ENCODE measurements at regions not wholly inside any gene's neighbourhood (a gene's known extent, or its start where the extent isn't known, plus 50 kb on each side); places are given as distances from the start of the nearest gene placed in this dataset.

- H3K79me2 ChIP-seq (ENCODE audit: insufficient read depth, low read length): no peaks in the 10 kb centered on the region
- Mint-ChIP-seq H3K27ac (ENCODE audit: unreplicated experiment) (no peak overlapping the region), H3K4me1 (ENCODE audit: low read depth, unreplicated experiment) (peaks cover 6% of the 10 kb centered on the region), H3K9me3 (ENCODE audit: unreplicated experiment) (no peaks in the 10 kb centered on the region), H3K27me3 (ENCODE audit: low read depth, unreplicated experiment) (no peaks in the 10 kb centered on the region), H3K36me3 (ENCODE audit: low read depth, unreplicated experiment) (no peaks in the 10 kb centered on the region), H3K4me3 (ENCODE audit: unreplicated experiment) (no peak overlapping the region)
- H4K20me1 ChIP-seq (ENCODE audit: insufficient read depth, low read length): no peaks in the 10 kb centered on the region
- no peak overlapping the region for H3K4me3 ChIP-seq (ENCODE audit: insufficient read depth, low read depth, low read length)
- H3K9ac ChIP-seq (ENCODE audit: low read length): no peak overlapping the region
- no peak overlapping the region for H3K4me2 ChIP-seq (ENCODE audit: low read length)
- no peaks in the 10 kb centered on the region for H3K9me3 ChIP-seq (ENCODE audit: insufficient read depth, low read depth, low read length)
- no peak for DNase-seq (ENCODE audit: low read depth)
- H3K4me1 ChIP-seq (ENCODE audit: insufficient read depth, low read length): peaks cover 10% of the 10 kb centered on the region
- no peak for FAIRE-seq
- H2AFZ ChIP-seq (ENCODE audit: low read depth, low read length): no peak overlapping the region
- no peak overlapping the region for H3K27ac ChIP-seq (ENCODE audit: low read depth, low read length)
- no peaks in the 10 kb centered on the region for H3K36me3 ChIP-seq (ENCODE audit: insufficient read depth, low read length)
- no peak for TF ChIP-seq CTCF (IDR thresholded peaks at IDR 0.05; ENCODE audit: insufficient read depth, low read depth, low read length)
- TF ChIP-seq EZH2 (IDR thresholded peaks at IDR 0.05; ENCODE audit: insufficient read depth, low read length): no peak
- H3K27me3 ChIP-seq (ENCODE audit: insufficient read depth, low read length): no peaks in the 10 kb centered on the region
Observed at GRCh38 chr22:27152883-27153282, 495.5 kb downstream of the MIAT start.

DNA sequence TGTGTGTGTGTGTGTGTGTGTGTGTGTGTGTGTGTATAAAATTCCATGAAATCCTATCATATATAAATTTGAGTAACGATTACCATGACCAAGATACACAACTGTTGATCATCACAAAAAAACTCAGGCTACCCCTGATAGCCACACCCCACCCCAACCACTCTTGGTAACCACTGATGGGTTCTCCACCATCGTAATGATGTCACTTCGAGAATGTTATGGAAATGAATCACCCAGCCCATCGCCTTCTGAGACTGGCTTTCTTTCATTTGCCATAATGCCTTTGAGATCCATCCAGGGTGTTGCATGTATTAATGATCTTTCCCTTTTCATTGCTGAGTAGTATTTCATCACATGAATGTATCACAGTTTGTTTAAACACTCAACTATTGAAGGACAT, 496.0 kb downstream of the MIAT start:
- Histone ChIP-seq H3K36me3 (ENCODE audit: insufficient read depth, low read length) (no peaks in the 10 kb centered on the region), H3K79me2 (ENCODE audit: insufficient read depth, low read length) (no peaks in the 10 kb centered on the region), H3K9me3 (ENCODE audit: insufficient read depth, low read depth, low read length) (no peaks in the 10 kb centered on the region), H3K9ac (ENCODE audit: low read length) (no peak overlapping the region), H2AFZ (ENCODE audit: low read depth, low read length) (no peak overlapping the region), H3K4me2 (ENCODE audit: low read length) (no peak overlapping the region), H3K27ac (ENCODE audit: low read depth, low read length) (no peak overlapping the region), H3K4me1 (ENCODE audit: insufficient read depth, low read length) (peaks cover 10% of the 10 kb centered on the region), H4K20me1 (ENCODE audit: insufficient read depth, low read length) (no peaks in the 10 kb centered on the region), H3K27me3 (ENCODE audit: insufficient read depth, low read length) (no peaks in the 10 kb centered on the region), H3K4me3 (ENCODE audit: insufficient read depth, low read depth, low read length) (no peak overlapping the region)
- DNase-seq (ENCODE audit: low read depth): no peak
- no peaks in the 10 kb centered on the region for H3K36me3 Mint-ChIP-seq (ENCODE audit: low read depth, unreplicated experiment)
- no peaks in the 10 kb centered on the region for H3K27me3 Mint-ChIP-seq (ENCODE audit: low read depth, unreplicated experiment)
- no peaks in the 10 kb centered on the region for H3K9me3 Mint-ChIP-seq (ENCODE audit: unreplicated experiment)
- no peak overlapping the region for H3K4me3 Mint-ChIP-seq (ENCODE audit: unreplicated experiment)
- peak; percentile 56 for FAIRE-seq
- H3K27ac Mint-ChIP-seq (ENCODE audit: unreplicated experiment): no peak overlapping the region
- H3K4me1 Mint-ChIP-seq (ENCODE audit: low read depth, unreplicated experiment): peaks cover 6% of the 10 kb centered on the region
- TF ChIP-seq CTCF (IDR thresholded peaks at IDR 0.05; ENCODE audit: insufficient read depth, low read depth, low read length) (no peak), EZH2 (IDR thresholded peaks at IDR 0.05; ENCODE audit: insufficient read depth, low read length) (no peak)

DNA sequence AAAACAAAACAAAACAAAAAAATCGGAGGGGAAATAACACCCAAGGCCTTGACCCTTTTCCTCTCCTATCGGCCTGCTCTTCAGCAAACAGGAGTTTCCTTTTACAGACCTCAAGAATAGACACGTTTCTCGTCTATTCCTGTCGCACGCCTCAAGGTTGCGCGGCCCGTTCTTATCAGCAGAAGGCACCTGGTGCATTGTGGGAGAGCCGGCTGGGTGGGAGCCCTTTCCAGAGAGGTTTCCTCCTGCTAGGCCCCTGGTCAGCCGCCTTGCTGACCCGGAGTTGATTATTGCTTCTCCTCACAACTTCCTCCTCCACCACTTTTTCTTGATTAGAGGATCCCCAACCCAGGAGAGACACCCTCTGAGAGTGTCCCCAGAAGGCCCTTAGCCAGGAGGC, 497.3 kb downstream of the MIAT start:
- DNase-seq (ENCODE audit: low read depth): no peak
- Histone ChIP-seq H3K4me1 (ENCODE audit: insufficient read depth, low read length) (peaks cover 9% of the 10 kb centered on the region), H3K27me3 (ENCODE audit: insufficient read depth, low read length) (no peaks in the 10 kb centered on the region), H3K4me3 (ENCODE audit: insufficient read depth, low read depth, low read length) (no peak overlapping the region), H3K36me3 (ENCODE audit: insufficient read depth, low read length) (no peaks in the 10 kb centered on the region), H2AFZ (ENCODE audit: low read depth, low read length) (no peak overlapping the region), H3K79me2 (ENCODE audit: insufficient read depth, low read length) (no peaks in the 10 kb centered on the region), H3K27ac (ENCODE audit: low read depth, low read length) (no peak overlapping the region), H4K20me1 (ENCODE audit: insufficient read depth, low read length) (no peaks in the 10 kb centered on the region), H3K9me3 (ENCODE audit: insufficient read depth, low read depth, low read length) (no peaks in the 10 kb centered on the region), H3K4me2 (ENCODE audit: low read length) (no peak overlapping the region), H3K9ac (ENCODE audit: low read length) (no peak overlapping the region)
- no peaks in the 10 kb centered on the region for H3K27me3 Mint-ChIP-seq (ENCODE audit: low read depth, unreplicated experiment)
- no peak for FAIRE-seq
- no peaks in the 10 kb centered on the region for H3K9me3 Mint-ChIP-seq (ENCODE audit: unreplicated experiment)
- H3K4me1 Mint-ChIP-seq (ENCODE audit: low read depth, unreplicated experiment): peaks cover 4% of the 10 kb centered on the region
- no peak overlapping the region for H3K27ac Mint-ChIP-seq (ENCODE audit: unreplicated experiment)
- TF ChIP-seq CTCF (IDR thresholded peaks at IDR 0.05; ENCODE audit: insufficient read depth, low read depth, low read length) (no peak), EZH2 (IDR thresholded peaks at IDR 0.05; ENCODE audit: insufficient read depth, low read length) (no peak)
- H3K4me3 Mint-ChIP-seq (ENCODE audit: unreplicated experiment): no peak overlapping the region
- H3K36me3 Mint-ChIP-seq (ENCODE audit: low read depth, unreplicated experiment): no peaks in the 10 kb centered on the region

All from astrocyte (in vitro differentiated cells and primary cell).